Skeletal muscle cell (primary cell): ENCODE measurements at regions not wholly inside any gene's neighbourhood (a gene's known extent, or its start where the extent isn't known, plus 50 kb on each side); places are given as distances from the start of the nearest gene placed in this dataset.
A peak's percentile ranks its signal among the peaks of the same experiment; 100 is the strongest.
"Not testable (repeated sequence)": the region's sequence is repeated elsewhere in the genome, so short reads cannot be mapped to it uniquely, and the experiment has no call there.

Source experiments
- DNase-seq: peaks from one replicate; pipeline ENCODE4 v3.0.0-alpha.2; 2010; ENCODE audit warnings: low read depth
- H3K4me3 ChIP-seq: 2 replicates; pipeline ENCODE4 v1.5.1; 2011; ENCODE audit warnings: low read depth, mild to moderate bottlenecking, control low read depth, low read length, moderate library complexity

DNA sequence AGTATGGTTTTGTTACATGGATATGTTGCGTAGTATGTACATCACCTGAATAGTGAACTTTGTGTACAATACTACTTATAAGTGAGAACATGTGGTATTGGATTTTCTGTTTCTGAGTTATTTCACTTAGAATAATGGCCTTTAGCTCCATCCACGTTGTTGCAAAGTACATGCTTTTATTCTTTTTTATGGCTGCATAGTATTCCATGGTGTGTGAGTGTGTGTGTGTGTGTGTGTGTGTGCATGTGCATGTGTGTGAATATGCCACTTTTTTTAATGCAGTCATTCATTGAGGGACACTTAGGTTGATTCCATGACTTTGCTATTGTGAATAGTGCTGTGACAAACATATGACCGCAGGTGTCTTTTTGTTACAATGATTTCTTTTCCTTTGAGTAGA lies 147.8 kb downstream of the LEPR start:
- no peak for DNase-seq
- H3K4me3 ChIP-seq: no peak overlapping the region

DNA sequence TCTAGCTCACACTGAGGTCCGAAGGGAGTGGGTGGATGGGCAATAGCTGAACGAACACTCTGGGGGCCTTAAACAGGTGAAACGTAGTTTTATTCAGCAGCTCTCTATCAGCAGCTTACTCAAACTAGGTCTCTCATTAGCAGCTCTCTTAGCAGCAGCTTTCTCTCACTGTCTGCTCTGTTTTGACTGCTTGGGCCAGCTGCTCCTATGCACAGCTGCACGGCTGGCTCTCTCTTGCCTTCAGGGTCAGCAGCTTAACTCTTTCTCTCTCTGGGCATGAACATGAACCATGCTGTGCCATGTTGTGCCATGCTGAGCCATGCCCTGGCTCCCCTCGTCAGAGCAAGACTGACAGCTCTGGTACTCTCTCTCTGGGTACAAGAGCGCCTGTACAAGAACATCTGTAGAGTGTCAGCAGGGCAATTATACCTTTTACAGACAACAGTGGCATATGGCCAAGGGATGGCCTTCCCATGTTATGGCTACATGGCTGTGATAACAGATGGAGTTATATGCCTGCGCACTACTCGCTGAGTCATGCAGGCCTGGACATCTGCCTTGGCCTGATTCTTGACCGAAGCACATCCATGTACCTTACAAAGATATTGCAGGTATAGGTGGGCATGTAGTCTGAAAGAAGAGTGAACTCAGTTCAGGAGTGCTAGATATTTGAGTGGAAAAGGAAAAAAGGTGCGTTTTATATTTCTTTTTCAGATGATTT lies 152.4 kb downstream of the LEPR start:
- H3K4me3 ChIP-seq: no peak overlapping the region
- no peak for DNase-seq

DNA sequence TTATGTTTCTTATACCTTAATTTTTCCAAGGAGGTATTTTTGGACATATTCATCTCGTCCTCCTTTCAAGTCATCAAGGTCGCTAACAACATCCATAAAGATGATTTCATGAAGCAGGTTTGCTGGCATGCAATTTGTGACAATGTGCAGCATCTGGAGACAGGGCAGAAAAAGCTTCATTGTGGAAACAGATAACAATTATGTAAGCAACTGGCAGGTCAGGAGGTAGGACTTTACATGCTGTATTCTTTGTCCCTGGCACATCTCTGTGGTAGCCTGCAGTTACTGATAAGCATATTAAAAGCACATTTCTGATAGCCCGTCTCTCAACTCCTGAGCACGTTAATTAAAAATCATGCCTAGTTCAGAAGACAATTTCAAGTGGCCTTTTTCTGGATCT lies 156.8 kb downstream of the LEPR start:
- no peak for DNase-seq
- no peak overlapping the region for H3K4me3 ChIP-seq

DNA sequence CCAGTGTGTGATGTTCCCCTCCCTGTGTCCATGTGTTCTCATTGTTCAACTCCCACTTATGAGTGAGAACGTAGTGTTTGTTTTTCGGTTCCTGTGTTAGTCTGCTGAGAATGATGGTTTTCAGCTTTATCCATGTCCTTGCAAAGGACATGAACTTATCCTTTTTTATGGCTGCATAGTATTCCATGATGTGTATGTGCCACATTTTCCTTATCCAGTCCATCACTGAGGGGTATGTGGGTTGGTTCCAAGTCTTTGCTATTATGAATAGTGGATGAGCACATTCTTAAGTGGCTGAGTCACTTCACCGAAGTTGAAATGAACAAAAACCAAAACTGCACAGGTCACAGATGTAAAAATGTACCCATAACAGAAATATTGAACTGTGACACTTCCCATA lies 157.5 kb downstream of the LEPR start:
- not testable (repeated sequence) for DNase-seq, H3K4me3 ChIP-seq

DNA sequence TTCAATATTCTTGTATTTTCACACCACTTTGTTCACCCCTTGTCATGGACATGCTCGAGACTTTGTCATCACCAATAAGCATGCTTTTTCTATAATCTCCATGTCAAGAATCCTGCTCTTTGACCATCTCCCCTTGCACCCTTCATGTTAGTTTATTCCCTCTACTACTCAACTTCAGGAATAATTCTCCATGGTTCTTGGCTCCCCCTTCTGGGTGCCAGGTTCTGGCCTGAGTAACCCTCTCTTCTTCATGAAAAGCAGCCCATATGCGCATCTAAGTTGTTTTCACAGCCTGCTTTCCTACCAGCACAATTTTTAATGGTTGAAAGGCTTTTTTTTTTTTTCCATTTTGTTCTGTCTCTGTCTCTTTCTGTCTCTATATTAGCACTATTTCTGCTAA lies 160.7 kb downstream of the LEPR start:
- no peak overlapping the region for H3K4me3 ChIP-seq
- no peak for DNase-seq

DNA sequence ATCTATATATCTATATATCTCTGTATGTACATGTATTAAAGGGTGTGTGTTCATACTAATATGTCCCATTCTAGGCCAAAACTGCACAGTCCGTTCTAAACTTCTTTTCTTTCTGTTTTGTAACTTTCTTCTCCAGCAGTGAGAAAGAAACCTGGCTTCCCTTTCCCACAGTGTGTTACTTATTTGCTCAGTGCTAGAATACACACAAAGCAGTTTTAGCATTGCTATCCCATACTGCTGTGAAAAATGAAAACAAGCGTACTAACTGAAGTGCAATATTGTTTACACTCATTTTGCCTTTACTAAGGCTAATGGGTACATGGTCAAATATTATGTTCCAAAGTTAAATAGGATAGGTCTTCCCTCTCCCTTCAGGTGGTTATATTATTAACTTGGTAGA lies 163.9 kb downstream of the LEPR start:
- no peak for DNase-seq
- H3K4me3 ChIP-seq: no peak overlapping the region

DNA sequence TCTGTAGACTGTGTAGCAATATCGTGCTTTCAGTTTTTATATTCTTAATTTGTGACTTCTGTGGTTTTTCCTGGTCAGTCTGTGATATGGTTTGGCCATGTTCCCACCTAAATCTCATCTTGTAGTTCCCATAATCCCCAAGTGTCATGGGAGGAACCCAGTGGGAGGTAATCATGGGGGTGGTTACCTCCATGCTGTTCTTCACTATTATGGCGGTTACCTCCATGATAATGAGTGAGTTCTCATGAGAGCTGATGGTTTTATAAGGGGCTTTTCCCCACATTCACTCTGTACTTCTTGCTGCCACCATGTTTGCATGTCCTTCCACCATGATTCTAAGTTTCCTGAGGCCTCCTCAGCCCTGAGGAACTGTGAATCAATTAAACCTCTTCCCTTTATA lies 169.8 kb downstream of the LEPR start:
- no peak for DNase-seq
- H3K4me3 ChIP-seq: no peak overlapping the region

DNA sequence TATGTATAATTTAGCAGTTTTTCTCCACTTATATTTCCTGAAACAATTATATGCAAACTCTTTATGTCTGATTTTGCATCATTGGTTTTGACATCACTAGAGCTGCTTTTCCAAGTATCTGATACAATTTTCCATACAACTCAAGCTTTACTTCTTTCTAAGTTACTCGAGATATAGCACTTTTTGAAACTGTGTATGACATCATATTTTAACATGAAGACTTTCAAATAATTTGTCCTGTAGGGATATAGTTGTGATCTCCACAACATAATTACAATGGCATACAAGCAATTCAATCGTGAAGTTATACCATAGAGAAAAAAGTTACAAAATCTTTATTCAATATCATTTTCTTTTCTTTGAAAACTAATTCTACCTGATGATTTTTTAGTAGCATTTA lies 173.0 kb downstream of the LEPR start:
- DNase-seq: no peak

DNA sequence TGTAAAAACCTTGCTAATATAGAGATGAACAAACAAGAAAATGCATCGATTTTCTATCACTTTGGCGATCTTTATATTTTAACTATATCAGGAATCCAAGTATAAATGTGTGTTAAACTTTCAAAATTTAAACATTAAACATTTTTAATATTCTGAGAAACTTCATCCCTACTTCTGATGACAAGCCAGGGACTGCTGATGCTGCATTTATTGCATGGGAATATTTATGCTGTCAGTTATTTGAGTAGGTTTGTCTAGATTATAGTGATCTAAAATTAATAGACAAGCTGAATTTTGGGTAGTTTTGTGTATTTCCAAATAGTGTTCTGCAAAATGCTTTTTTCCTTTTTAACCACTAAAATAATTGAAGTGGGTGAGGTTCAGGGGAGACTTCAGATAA lies 175.3 kb downstream of the LEPR start:
- no peak overlapping the region for H3K4me3 ChIP-seq
- no peak for DNase-seq

More for the DNA sequence above, 173.0 kb downstream of the LEPR start:
- no peak overlapping the region for H3K4me3 ChIP-seq

DNA sequence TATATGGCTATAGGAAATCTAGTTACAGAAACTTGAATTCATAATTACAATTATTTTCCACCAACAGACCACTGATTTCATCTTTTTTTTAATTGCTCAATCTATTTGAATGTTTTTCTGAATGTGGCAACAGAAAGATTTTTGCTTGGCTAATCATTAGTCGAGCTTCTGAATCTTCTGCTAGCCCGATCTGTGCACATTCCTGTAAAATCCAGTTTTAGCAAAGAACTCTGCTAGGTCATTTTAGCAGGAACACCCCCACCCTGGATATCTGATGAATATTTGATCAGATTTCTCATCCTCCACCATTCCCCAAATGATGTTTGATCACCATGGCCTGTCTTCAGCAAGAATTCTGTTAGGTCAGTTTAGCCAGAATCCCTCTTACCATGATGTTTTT lies 176.3 kb downstream of the LEPR start:
- no peak overlapping the region for H3K4me3 ChIP-seq

DNA sequence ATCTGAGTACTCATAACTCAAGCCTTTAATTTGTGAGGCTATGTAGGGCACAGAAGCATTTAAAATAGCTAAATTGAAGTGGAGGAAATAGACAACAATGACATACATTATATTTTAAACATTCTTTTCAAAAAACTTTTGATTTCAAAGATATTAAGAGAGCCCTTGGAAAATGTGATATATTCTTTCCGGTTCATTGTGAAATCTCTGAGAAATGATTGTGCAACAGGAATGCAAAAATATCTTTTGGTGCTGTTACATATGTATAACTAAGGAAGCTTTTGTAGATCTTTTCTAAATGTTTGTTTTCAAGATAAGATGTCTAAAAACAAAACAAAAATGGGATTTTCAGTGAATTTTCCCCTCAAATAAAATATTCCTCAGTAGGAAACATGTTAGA lies 185.2 kb downstream of the LEPR start:
- H3K4me3 ChIP-seq: no peak overlapping the region
- no peak for DNase-seq

More for the DNA sequence above, 176.3 kb downstream of the LEPR start:
- no peak for DNase-seq

DNA sequence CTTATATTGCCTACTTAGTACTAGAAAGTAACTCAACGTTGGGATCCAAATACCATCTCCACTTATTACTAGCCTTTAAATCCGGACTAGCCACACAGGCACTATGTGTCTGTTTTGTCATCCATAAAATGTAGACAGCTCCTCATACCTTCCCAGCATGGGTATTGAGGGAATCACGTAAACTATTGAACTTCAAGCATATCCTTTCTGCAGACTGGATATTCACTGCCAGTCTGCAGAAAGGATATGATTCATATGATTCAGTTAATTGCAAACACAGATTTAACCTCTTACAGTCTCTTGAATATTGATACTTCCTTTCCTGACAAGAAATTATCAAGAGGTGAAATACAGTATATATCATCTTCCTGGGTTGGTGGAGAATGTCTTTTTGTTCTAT lies 186.0 kb downstream of the LEPR start:
- DNase-seq: no peak
- no peak overlapping the region for H3K4me3 ChIP-seq

DNA sequence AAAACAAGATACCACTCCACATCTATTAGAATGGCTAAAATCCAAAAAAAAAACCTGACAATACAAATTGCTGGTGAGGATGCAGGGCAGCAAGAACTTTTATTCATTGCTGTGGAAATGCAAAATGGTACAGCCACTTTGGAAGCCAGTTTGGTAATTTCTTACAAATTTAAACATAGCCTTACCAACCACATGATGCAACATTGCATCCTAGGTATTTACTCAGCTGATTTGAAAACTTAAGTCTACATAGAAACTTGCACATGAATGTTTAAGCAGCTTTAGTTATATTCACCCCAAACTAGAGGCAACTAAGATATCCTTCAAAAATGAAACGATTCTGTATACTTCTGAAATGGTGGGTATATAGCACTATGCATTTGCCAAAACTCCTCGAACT lies 178.8 kb upstream of the PDE4B start:
- H3K4me3 ChIP-seq: no peak overlapping the region
- no peak for DNase-seq

DNA sequence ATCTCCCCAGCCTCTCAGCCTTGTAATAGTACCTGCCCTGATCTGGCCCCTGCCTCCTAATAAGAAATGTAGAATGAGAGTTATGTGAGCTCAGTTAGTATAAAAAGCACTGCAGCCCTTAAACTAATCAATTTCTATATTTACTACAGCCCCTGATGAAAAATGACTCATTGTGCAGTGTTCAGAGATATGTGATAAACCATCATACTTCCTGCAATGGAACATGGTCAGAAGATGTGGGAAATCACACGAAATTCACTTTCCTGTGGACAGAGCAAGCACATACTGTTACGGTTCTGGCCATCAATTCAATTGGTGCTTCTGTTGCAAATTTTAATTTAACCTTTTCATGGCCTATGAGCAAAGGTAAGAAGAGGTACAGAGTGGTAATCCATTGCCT lies 176.8 kb upstream of the PDE4B start:
- no peak overlapping the region for H3K4me3 ChIP-seq
- DNase-seq: no peak

DNA sequence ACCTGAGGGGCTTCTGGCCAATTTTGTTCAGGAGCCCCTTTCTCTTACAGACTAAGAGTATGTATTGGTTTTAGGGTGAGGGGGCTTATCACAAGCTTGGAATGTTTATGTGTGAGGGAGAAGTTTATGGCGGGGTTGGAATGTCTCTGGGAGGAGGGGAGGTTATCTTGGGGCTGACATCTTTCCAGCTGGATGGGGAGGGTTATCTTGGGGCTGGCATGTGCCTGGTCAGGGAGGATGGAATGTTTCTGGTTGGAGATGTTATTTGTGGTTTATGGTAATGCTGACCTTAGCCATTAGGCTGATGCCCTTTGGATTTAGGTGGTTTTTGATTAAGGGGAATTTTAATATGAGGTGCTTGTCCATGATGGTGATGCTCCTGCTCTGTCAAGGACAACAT lies 171.0 kb upstream of the PDE4B start:
- DNase-seq, H3K4me3 ChIP-seq: not testable (repeated sequence)

DNA sequence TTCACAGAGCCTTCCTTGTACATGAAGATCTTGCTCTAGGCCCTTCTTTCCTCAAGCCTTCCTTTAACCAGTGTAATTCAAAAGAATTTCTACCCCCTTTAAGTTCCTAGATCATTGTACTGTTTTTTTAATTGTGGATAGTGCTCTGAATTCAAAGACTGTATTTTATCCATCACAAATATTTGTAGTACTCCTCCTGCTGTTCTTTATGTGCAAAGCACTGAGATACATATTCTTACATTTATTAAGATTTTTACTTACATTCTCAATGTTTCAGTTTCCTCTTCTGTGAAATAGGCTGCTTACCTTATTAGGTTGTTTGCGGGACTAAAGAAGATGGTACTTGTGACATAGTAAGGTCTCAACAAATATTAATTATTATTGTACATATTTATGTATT lies 168.8 kb upstream of the PDE4B start:
- DNase-seq: no peak
- no peak overlapping the region for H3K4me3 ChIP-seq

DNA sequence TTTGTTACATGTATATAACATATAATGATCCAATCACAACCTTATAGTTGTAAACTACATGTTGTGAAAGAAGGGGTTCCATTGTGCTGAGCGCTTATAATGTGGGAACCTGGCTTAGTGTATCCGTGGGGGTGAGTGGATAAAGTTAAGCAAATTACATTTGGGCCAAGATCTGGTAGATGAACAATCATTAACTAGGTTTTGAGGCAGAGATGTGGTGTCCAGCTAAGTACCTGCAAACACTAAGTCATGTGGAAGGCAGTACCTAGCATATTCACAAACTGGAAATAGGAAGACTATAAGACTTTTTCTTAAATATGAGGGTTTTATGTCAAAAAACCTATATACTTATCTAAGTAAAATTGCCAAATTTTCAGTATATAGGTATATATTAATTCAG lies 167.2 kb upstream of the PDE4B start:
- DNase-seq: no peak
- no peak overlapping the region for H3K4me3 ChIP-seq

DNA sequence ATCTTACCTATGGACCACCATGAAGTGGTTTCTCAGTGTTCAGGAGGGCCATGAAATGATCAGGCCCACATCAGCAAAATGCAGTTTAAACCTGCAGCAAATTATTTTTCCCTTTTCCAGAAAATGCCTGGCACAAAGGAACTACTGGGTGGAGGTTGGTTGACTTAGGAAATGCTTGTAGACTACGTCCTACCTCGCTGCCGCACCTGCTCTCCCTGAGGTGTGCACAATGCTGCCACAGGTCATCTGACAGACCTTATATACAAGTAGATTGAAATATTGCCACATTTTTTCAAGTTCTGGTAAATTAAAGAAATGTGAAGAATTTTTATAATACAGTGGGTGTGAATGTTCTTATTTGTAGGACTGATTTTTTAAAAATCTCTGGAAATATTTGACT lies 166.7 kb upstream of the PDE4B start:
- H3K4me3 ChIP-seq: no peak overlapping the region
- DNase-seq: no peak

DNA sequence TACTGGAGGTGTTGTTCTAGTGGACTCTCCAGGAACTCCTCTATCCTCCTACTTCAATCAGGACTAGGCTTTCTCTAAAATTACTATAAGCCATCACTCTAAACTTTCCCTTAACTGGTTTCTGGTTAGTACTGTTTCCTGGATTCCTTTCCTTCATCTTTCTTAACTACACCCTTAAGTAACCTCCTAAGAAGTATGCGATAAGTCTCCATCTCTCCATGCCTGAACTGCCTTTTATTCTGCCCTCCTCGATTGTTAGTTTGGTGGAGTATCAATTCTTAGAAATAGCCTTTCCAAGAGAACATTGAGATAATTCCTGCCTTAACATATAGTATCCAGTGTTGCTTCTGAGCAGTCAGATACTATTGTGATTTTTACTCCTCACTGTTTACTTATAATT lies 162.9 kb upstream of the PDE4B start:
- H3K4me3 ChIP-seq: no peak overlapping the region
- DNase-seq: no peak

DNA sequence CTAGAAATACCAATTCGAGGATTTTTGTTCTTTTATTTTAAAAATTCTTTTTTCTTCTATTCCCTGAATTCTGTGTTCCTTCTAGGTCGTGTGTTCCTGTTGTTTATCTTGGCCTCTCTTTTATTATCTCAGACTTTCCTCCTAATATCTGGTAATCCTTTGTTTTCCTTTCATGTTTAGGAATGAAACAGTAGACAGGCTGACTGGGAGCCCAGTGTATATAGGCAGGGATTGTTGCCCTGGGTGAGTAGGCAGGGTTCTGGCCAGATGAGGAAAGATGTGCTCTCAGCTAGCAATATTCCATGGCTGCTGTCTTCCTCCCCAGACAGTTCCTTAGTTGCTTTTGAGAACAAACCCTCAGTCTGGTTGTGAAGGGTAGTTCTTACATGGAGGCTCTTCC lies 161.8 kb upstream of the PDE4B start:
- peak; percentile 40 for DNase-seq
- H3K4me3 ChIP-seq: no peak overlapping the region

DNA sequence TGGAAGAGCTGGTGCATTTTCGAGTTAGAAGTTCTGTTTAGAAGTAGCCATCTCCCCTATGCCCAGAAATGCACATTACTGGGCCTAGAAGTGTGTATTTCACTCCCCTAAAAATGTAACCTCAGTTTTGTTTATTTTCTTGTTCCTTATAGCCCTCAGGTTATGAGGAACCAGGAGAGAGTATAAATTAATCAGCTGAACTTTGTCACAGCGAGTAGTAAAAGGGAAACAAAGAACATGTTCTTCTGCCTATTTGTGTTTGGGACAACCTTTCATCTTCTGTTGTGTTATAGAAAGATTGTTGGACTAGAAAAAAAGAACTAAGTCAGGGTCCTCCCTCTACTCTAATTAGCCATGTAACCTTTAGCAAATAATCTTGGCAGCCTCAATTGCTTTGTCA lies 160.5 kb upstream of the PDE4B start:
- DNase-seq: no peak
- no peak overlapping the region for H3K4me3 ChIP-seq

DNA sequence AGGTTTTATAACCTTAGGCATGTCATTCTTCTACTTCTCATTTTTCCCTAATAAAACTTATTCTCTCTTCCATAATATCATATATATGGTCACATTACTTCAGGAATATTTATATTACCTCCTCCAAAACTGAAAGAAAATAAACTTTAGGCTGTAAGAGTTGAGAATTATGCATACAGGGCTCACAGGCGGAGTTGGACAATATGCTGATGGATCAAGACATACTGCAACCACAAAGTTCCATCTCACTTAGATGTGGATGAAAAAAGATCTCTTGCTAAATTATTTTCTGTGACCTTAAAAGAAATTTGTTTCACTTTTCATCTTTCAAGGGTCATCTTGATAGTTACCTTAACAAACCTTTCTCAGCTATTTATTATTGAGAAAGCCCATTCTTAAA lies 152.6 kb upstream of the PDE4B start:
- no peak overlapping the region for H3K4me3 ChIP-seq
- no peak for DNase-seq
